ENCODE measurements at regions not wholly inside any gene's neighbourhood (a gene's known extent, or its start where the extent isn't known, plus 50 kb on each side); places are given as distances from the start of the nearest gene placed in this dataset.

DNA sequence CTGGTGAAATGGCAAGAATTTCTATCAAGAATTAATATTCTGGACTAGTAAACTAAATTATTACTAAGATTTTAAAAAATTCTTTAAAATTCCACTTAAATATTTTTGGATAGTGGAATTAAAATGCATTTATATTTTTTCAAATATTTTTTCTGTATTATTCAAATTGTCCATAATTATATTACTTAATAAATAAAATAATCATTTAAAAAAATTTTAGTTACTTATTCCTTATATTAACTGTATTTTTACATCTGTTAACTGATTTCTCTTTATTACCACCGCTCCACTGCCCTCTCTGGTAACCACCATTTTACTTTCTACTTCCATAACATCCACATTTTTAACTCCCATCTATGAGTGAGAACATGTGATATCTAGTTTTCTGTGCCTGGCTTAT, 828.4 kb downstream of the VGLL3 start:
- no peak overlapping the region for H3K27ac Mint-ChIP-seq
- ChIA-PET CTCF (no interaction called here), POLR2A (no interaction called here)
- H3K9me3 Mint-ChIP-seq = peaks cover 3% of the 10 kb centered on the region
- H3K36me3 Mint-ChIP-seq = no peaks in the 10 kb centered on the region
- no peaks in the 10 kb centered on the region for H3K27me3 Mint-ChIP-seq
- no peak overlapping the region for H3K4me3 Mint-ChIP-seq
- no peak for DNase-seq
- intact Hi-C loops (cut with micrococcal nuclease) = no loop called here
- no peaks in the 10 kb centered on the region for H3K4me1 Mint-ChIP-seq (ENCODE audit: low read depth)

DNA sequence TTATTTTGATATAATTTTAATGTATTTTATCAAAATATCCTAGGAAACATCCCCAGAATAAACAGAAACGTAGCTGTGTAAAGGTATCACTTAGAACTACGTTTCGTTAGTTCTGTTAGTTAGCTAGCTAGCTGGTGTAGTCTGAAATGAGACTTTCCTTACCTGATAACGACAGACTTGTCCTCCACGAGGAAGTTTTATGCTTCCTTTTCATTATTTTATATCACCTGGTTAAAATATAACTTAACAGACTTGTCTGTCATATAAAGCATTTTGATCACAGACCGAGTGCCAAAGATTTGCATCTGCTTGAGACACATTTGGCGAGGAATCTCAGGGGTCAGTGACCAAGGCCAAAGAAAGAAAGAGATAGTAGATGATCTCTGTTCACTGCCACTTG, 829.5 kb downstream of the VGLL3 start:
- H3K4me1 Mint-ChIP-seq (ENCODE audit: low read depth) = no peaks in the 10 kb centered on the region
- CTCF ChIA-PET = no interaction called here
- no peak overlapping the region for H3K27ac Mint-ChIP-seq
- H3K36me3 Mint-ChIP-seq = no peaks in the 10 kb centered on the region
- POLR2A ChIA-PET = no interaction called here
- intact Hi-C loops (cut with micrococcal nuclease) = no loop called here
- no peak overlapping the region for H3K4me3 Mint-ChIP-seq
- no peaks in the 10 kb centered on the region for H3K27me3 Mint-ChIP-seq
- H3K9me3 Mint-ChIP-seq = peaks cover 6% of the 10 kb centered on the region
- DNase-seq = no peak

DNA sequence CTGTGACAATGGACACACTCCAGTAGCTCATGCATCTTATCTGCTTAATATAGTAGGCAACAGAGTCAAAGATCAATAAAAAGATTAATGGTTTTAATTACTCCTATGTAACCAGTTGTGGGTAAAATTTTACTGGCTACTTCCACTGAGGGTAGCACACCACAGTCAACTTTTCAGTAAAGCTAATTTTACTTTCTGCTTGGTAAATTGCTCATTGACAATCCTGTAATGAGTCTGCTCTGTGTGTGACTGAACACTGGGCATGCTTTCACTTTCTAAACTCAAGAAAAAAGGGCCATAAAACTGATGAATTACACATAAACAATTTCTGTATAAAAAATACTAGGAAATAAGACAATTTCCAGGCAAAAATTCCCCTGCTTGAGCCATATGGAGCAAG, 838.3 kb downstream of the VGLL3 start:
- Mint-ChIP-seq H3K27ac (no peak overlapping the region), H3K4me3 (no peak overlapping the region), H3K27me3 (no peaks in the 10 kb centered on the region), H3K36me3 (no peaks in the 10 kb centered on the region), H3K4me1 (ENCODE audit: low read depth) (no peaks in the 10 kb centered on the region), H3K9me3 (peaks cover 13% of the 10 kb centered on the region)
- intact Hi-C loops (cut with micrococcal nuclease) = no loop called here
- POLR2A ChIA-PET = no interaction called here
- CTCF ChIA-PET = no interaction called here
- DNase-seq = no peak

DNA sequence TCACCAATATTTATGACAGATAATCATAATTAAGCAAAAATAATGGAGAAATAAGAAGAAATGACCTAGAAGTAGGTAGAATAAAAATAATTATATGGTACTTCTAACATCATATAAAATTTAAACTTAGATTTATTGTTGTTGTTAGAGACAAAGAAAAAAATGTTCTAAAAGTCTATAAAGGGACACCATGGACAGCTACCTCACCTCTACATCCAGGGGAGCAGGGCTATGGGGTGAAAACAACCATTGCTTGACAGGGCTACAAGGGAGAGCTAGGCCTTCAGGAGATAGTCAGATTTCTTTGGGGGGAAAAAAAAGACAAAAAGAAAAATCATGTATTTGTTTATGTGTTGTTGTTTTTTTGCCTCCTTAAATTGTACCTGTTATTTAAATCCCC, 841.9 kb downstream of the VGLL3 start:
- Mint-ChIP-seq H3K9me3 (peaks cover 11% of the 10 kb centered on the region), H3K27me3 (no peaks in the 10 kb centered on the region), H3K4me3 (no peak overlapping the region), H3K27ac (no peak overlapping the region), H3K4me1 (ENCODE audit: low read depth) (no peaks in the 10 kb centered on the region), H3K36me3 (no peaks in the 10 kb centered on the region)
- intact Hi-C loops (cut with micrococcal nuclease) = no loop called here
- CTCF ChIA-PET = no interaction called here
- DNase-seq = no peak
- POLR2A ChIA-PET = no interaction called here

DNA sequence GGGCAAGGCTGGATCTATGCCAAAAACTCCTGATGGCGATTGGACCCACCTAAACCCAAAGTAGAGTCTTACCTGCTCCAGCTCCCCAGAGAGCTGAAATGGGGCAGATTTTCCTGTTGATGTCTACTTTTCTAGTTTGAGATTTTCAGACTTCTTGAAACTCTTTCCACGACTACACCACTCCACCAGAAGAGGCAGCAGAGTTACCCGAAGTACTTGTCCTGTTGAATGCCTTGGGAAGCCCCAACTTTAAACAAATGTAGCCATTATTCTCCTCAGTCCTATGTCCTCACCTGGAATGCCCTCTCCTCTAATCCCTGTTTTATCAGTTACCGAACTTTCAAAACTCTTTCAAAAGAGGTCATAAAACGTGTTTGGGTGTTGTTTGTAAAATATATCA, 843.8 kb downstream of the VGLL3 start:
- CTCF ChIA-PET = no interaction called here
- no peak overlapping the region for H3K27ac Mint-ChIP-seq
- no peak for DNase-seq
- no peak overlapping the region for H3K4me3 Mint-ChIP-seq
- no peaks in the 10 kb centered on the region for H3K36me3 Mint-ChIP-seq
- intact Hi-C loops (cut with micrococcal nuclease) = no loop called here
- H3K4me1 Mint-ChIP-seq (ENCODE audit: low read depth) = no peaks in the 10 kb centered on the region
- POLR2A ChIA-PET = no interaction called here
- no peaks in the 10 kb centered on the region for H3K27me3 Mint-ChIP-seq
- peaks cover 11% of the 10 kb centered on the region for H3K9me3 Mint-ChIP-seq

DNA sequence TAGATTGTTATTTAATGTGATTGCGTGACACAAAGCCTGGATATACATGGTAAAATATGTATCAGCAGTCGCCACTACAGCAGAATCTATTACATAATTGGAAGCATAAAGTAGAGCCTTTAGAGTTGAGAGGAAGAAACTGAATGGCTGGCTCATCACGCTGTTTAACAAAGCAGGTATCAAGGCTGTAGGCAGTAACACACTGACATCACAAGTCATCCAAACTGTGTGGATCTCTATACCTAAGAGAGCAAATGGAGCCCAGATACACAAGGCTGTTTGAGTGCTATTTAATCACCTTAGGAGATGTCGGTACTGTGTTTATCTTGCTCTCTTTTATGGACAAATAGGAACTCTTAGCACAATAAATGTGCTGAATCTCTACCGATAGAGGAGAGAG, 864.4 kb downstream of the VGLL3 start:
- DNase-seq = no peak
- H3K27me3 Mint-ChIP-seq = no peaks in the 10 kb centered on the region
- ChIA-PET CTCF (no interaction called here), POLR2A (no interaction called here)
- intact Hi-C loops (cut with micrococcal nuclease) = no loop called here
- H3K4me1 Mint-ChIP-seq (ENCODE audit: low read depth) = no peaks in the 10 kb centered on the region
- H3K9me3 Mint-ChIP-seq = peaks cover 21% of the 10 kb centered on the region
- no peaks in the 10 kb centered on the region for H3K36me3 Mint-ChIP-seq
- no peak overlapping the region for H3K27ac Mint-ChIP-seq
- no peak overlapping the region for H3K4me3 Mint-ChIP-seq

Measured in activated CD4-positive, alpha-beta memory T cell treated with anti-CD3 and anti-CD28 coated beads for 36 hours (primary cell).